IgD-negative memory B cell (primary cell): ENCODE measurements at regions not wholly inside any gene's neighbourhood (a gene's known extent, or its start where the extent isn't known, plus 50 kb on each side); places are given as distances from the start of the nearest gene placed in this dataset.
A peak's percentile ranks its signal among the peaks of the same experiment; 100 is the strongest.

Source experiments
- H3K27ac Mint-ChIP-seq, 3 donors: one replicate each; pipeline ENCODE4 v1.8.0; 2020 to 2022; ENCODE audit warnings: mild to moderate bottlenecking in 3 of 3, mixed read lengths in 3 of 3, moderate library complexity in 1 of 3
- H3K27me3 Mint-ChIP-seq: one replicate; pipeline ENCODE4 v1.8.0; 2021; ENCODE audit warnings: mixed read lengths
- H3K36me3 Mint-ChIP-seq: one replicate; pipeline ENCODE4 v1.8.0; 2020; ENCODE audit warnings: mild to moderate bottlenecking, mixed read lengths
- H3K4me1 Mint-ChIP-seq, 3 donors: one replicate each; pipeline ENCODE4 v1.8.0; 2020 to 2022; ENCODE audit warnings: mixed read lengths in 3 of 3, mild to moderate bottlenecking in 1 of 3
- H3K4me3 Mint-ChIP-seq, 4 donors: one replicate each; pipeline ENCODE4 v1.8.0; 2020 to 2022; ENCODE audit warnings: mild to moderate bottlenecking in 4 of 4, mixed read lengths in 4 of 4, moderate library complexity in 3 of 4
- H3K9me3 Mint-ChIP-seq, 3 donors: one replicate each; pipeline ENCODE4 v1.8.0; 2020 to 2021; ENCODE audit warnings: mixed read lengths in 3 of 3, mild to moderate bottlenecking in 1 of 3

- Mint-ChIP-seq H3K27me3 (no peaks in the 10 kb centered on the region), H3K4me1 (no peaks in the 10 kb centered on the region), H3K9me3 (peaks cover 2 to 6% (median 3%) of the 10 kb centered on the region in 3 donors), H3K27ac (no peak overlapping the region), H3K4me3 (no peak overlapping the region), H3K36me3 (no peaks in the 10 kb centered on the region)
Observed at GRCh38 chr5:31137676-31138075, 55.8 kb upstream of the CDH6 start.

GRCh38 chr5:31135542-31135941, 57.9 kb upstream of the CDH6 start:
- H3K4me3 Mint-ChIP-seq, result no peak overlapping the region
- H3K9me3 Mint-ChIP-seq, result peaks cover 0 to 6% (median 2%) of the 10 kb centered on the region in 3 donors
- H3K27me3 Mint-ChIP-seq, result no peaks in the 10 kb centered on the region
- H3K4me1 Mint-ChIP-seq, result no peaks in the 10 kb centered on the region
- H3K36me3 Mint-ChIP-seq, result no peaks in the 10 kb centered on the region
- no peak overlapping the region for H3K27ac Mint-ChIP-seq

- no peaks in the 10 kb centered on the region for H3K27me3 Mint-ChIP-seq
- H3K36me3 Mint-ChIP-seq, result no peaks in the 10 kb centered on the region
- no peaks in the 10 kb centered on the region for H3K4me1 Mint-ChIP-seq
- peaks cover 2 to 7% (median 2%) of the 10 kb centered on the region in 3 donors for H3K9me3 Mint-ChIP-seq
- no peak overlapping the region for H3K27ac Mint-ChIP-seq
- H3K4me3 Mint-ChIP-seq, result no peak overlapping the region
Observed at GRCh38 chr5:31133488-31133887, 60.0 kb upstream of the CDH6 start.

GRCh38 chr5:31131381-31131891, 62.0 kb upstream of the CDH6 start:
- Mint-ChIP-seq H3K9me3 (peaks cover 3 to 7% (median 7%) of the 10 kb centered on the region in 3 donors), H3K4me3 (no peak overlapping the region), H3K4me1 (no peaks in the 10 kb centered on the region), H3K27me3 (no peaks in the 10 kb centered on the region), H3K27ac (peak overlapping the region in 1 of 3 donors; percentile 25), H3K36me3 (no peaks in the 10 kb centered on the region)

GRCh38 chr5:31130676-31131075, 62.8 kb upstream of the CDH6 start:
- Mint-ChIP-seq H3K27ac (no peak overlapping the region), H3K27me3 (no peaks in the 10 kb centered on the region), H3K9me3 (peaks cover 3 to 9% (median 7%) of the 10 kb centered on the region in 3 donors), H3K36me3 (no peaks in the 10 kb centered on the region), H3K4me1 (no peaks in the 10 kb centered on the region), H3K4me3 (no peak overlapping the region)

GRCh38 chr5:31124651-31125305, 68.7 kb upstream of the CDH6 start:
- H3K4me1 Mint-ChIP-seq, result no peaks in the 10 kb centered on the region
- H3K36me3 Mint-ChIP-seq, result no peaks in the 10 kb centered on the region
- H3K27ac Mint-ChIP-seq, result no peak overlapping the region
- no peak overlapping the region for H3K4me3 Mint-ChIP-seq
- peaks cover 5 to 17% (median 14%) of the 10 kb centered on the region in 3 donors for H3K9me3 Mint-ChIP-seq
- H3K27me3 Mint-ChIP-seq, result no peaks in the 10 kb centered on the region

GRCh38 chr5:31124026-31124425, 69.5 kb upstream of the CDH6 start:
- H3K4me1 Mint-ChIP-seq, result no peaks in the 10 kb centered on the region
- H3K9me3 Mint-ChIP-seq, result peaks cover 3 to 18% (median 8%) of the 10 kb centered on the region in 3 donors
- no peaks in the 10 kb centered on the region for H3K27me3 Mint-ChIP-seq
- no peaks in the 10 kb centered on the region for H3K36me3 Mint-ChIP-seq
- H3K4me3 Mint-ChIP-seq, result no peak overlapping the region
- H3K27ac Mint-ChIP-seq, result no peak overlapping the region

- no peaks in the 10 kb centered on the region for H3K27me3 Mint-ChIP-seq
- H3K9me3 Mint-ChIP-seq, result peaks cover 4 to 17% (median 11%) of the 10 kb centered on the region in 3 donors
- H3K27ac Mint-ChIP-seq, result no peak overlapping the region
- no peak overlapping the region for H3K4me3 Mint-ChIP-seq
- no peaks in the 10 kb centered on the region for H3K36me3 Mint-ChIP-seq
- no peaks in the 10 kb centered on the region for H3K4me1 Mint-ChIP-seq
Observed at GRCh38 chr5:31122998-31123951, 70.2 kb upstream of the CDH6 start.

- Mint-ChIP-seq H3K36me3 (no peaks in the 10 kb centered on the region), H3K27ac (no peak overlapping the region)
Observed at GRCh38 chr5:31121224-31121623, 72.3 kb upstream of the CDH6 start.

GRCh38 chr5:31120642-31120948, 72.9 kb upstream of the CDH6 start:
- Mint-ChIP-seq H3K9me3 (peaks cover 3 to 11% (median 10%) of the 10 kb centered on the region in 3 donors), H3K27ac (no peak overlapping the region), H3K36me3 (no peaks in the 10 kb centered on the region), H3K27me3 (no peaks in the 10 kb centered on the region), H3K4me1 (no peaks in the 10 kb centered on the region), H3K4me3 (no peak overlapping the region)

More at GRCh38 chr5:31121224-31121623, 72.3 kb upstream of the CDH6 start:
- Mint-ChIP-seq H3K9me3 (peaks cover 3 to 14% (median 11%) of the 10 kb centered on the region in 3 donors), H3K4me3 (no peak overlapping the region), H3K4me1 (no peaks in the 10 kb centered on the region), H3K27me3 (no peaks in the 10 kb centered on the region)

- peaks cover 3 to 11% (median 7%) of the 10 kb centered on the region in 3 donors for H3K9me3 Mint-ChIP-seq
- H3K4me3 Mint-ChIP-seq, result no peak overlapping the region
- H3K27ac Mint-ChIP-seq, result no peak overlapping the region
- no peaks in the 10 kb centered on the region for H3K36me3 Mint-ChIP-seq
- no peaks in the 10 kb centered on the region for H3K27me3 Mint-ChIP-seq
- H3K4me1 Mint-ChIP-seq, result no peaks in the 10 kb centered on the region
Observed at GRCh38 chr5:31119938-31120641, 73.4 kb upstream of the CDH6 start.

- Mint-ChIP-seq H3K4me1 (peaks cover 0 to 1% (median 0%) of the 10 kb centered on the region in 3 donors), H3K9me3 (peaks cover 1 to 6% (median 4%) of the 10 kb centered on the region in 3 donors), H3K27me3 (no peaks in the 10 kb centered on the region), H3K27ac (no peak overlapping the region), H3K36me3 (no peaks in the 10 kb centered on the region), H3K4me3 (no peak overlapping the region)
Observed at GRCh38 chr5:31116466-31117031, 76.9 kb upstream of the CDH6 start.

GRCh38 chr5:31114817-31115216, 78.7 kb upstream of the CDH6 start:
- H3K9me3 Mint-ChIP-seq, result peaks cover 1 to 7% (median 4%) of the 10 kb centered on the region in 3 donors
- peaks cover 0 to 2% (median 0%) of the 10 kb centered on the region in 3 donors for H3K4me1 Mint-ChIP-seq
- no peak overlapping the region for H3K4me3 Mint-ChIP-seq
- H3K27me3 Mint-ChIP-seq, result no peaks in the 10 kb centered on the region
- H3K36me3 Mint-ChIP-seq, result no peaks in the 10 kb centered on the region
- no peak overlapping the region for H3K27ac Mint-ChIP-seq

- Mint-ChIP-seq H3K27ac (no peak overlapping the region), H3K36me3 (no peaks in the 10 kb centered on the region), H3K27me3 (no peaks in the 10 kb centered on the region), H3K9me3 (peaks cover 1 to 6% (median 4%) of the 10 kb centered on the region in 3 donors), H3K4me3 (no peak overlapping the region), H3K4me1 (peaks cover 0 to 2% (median 0%) of the 10 kb centered on the region in 3 donors)
Observed at GRCh38 chr5:31113666-31114350, 79.7 kb upstream of the CDH6 start.
